ENCODE measurements at regions not wholly inside any gene's neighbourhood (a gene's known extent, or its start where the extent isn't known, plus 50 kb on each side); places are given as distances from the start of the nearest gene placed in this dataset.

- no peak for TF ChIP-seq POLR2A (IDR thresholded peaks at IDR 0.05; ENCODE audit: low read length)
- no peak for TF ChIP-seq GATA1 (IDR thresholded peaks at IDR 0.05; ENCODE audit: low read depth, low read length)
Observed at GRCh38 chr4:138437263-138437851, 195.2 kb upstream of the SLC7A11 start.
